ENCODE measurements at regions not wholly inside any gene's neighbourhood (a gene's known extent, or its start where the extent isn't known, plus 50 kb on each side); places are given as distances from the start of the nearest gene placed in this dataset.

DNA sequence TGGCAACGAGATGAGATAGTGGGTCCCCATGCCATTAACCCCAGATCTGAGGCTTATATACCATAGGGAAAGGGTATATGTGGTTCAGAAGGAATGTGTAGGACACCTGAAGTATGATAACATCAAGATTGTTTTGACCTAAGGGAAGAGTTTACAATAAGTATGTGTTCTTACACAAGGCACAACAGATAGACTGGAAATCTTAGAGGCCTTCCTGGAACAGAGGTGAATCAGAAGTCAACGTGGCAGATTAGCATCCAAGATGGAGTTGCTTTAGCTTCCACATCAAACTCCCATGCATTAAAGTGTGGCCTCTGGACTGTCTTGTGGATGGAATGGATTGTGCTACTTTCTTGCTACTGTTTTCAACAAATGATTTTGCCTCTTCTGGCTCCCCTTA lies 116.6 kb upstream of the NT5C1B start:
- Histone ChIP-seq H3K9ac (replicated peaks; ENCODE audit: extremely low read depth, insufficient read depth, low read length) (no peak overlapping the region), H3K27ac (ENCODE audit: insufficient read depth, low read depth, low read length) (no peak overlapping the region), H3K4me3 (replicated peaks in 1 of 3; ENCODE audit: insufficient read depth in 1 of 3, low read depth in 1 of 3, low read length in 3 of 3) (no peak overlapping the region), H3K27me3 (ENCODE audit: control insufficient read depth in 2 of 2, insufficient read depth in 2 of 2, low read length in 2 of 2) (no peaks in the 10 kb centered on the region), H2AFZ (ENCODE audit: low read depth, low read length) (no peak overlapping the region), H3K9me3 (replicated peaks; ENCODE audit: control insufficient read depth, insufficient read depth, low read length) (no peaks in the 10 kb centered on the region), H3K9me1 (replicated peaks; ENCODE audit: control insufficient read depth, extremely low read depth, insufficient read depth, low read length) (no peaks in the 10 kb centered on the region), H3K4me2 (ENCODE audit: insufficient read depth, low read length) (no peak overlapping the region), H3K36me3 (ENCODE audit: control insufficient read depth in 2 of 2, extremely low read depth in 1 of 2, insufficient read depth in 2 of 2, low read length in 2 of 2) (no peaks in the 10 kb centered on the region), H3K4me1 (ENCODE audit: control insufficient read depth, extremely low read depth, insufficient read depth, low read length) (no peaks in the 10 kb centered on the region), H3K79me2 (ENCODE audit: control insufficient read depth, insufficient read depth, low read length) (no peaks in the 10 kb centered on the region), H4K20me1 (replicated peaks; ENCODE audit: control insufficient read depth, extremely low read depth, insufficient read depth, low read length) (no peaks in the 10 kb centered on the region)
- no peak for TF ChIP-seq POLR2AphosphoS5 (IDR thresholded peaks at IDR 0.05; ENCODE audit: insufficient read depth, low read depth, low read length)
- no peak for TF ChIP-seq POLR2A (IDR thresholded peaks at IDR 0.05; ENCODE audit: low read depth, low read length)
- no peak for TF ChIP-seq MYC (IDR thresholded peaks at IDR 0.05; ENCODE audit: low read depth, low read length)
- no peak for TF ChIP-seq FOS (IDR thresholded peaks at IDR 0.05; ENCODE audit: borderline replicate concordance, insufficient read depth, low read length)
- TF ChIP-seq JUN (IDR thresholded peaks at IDR 0.05; ENCODE audit: borderline replicate concordance, insufficient read depth, insufficient read length, low read depth) = no peak
- TF ChIP-seq, protein P1, sequence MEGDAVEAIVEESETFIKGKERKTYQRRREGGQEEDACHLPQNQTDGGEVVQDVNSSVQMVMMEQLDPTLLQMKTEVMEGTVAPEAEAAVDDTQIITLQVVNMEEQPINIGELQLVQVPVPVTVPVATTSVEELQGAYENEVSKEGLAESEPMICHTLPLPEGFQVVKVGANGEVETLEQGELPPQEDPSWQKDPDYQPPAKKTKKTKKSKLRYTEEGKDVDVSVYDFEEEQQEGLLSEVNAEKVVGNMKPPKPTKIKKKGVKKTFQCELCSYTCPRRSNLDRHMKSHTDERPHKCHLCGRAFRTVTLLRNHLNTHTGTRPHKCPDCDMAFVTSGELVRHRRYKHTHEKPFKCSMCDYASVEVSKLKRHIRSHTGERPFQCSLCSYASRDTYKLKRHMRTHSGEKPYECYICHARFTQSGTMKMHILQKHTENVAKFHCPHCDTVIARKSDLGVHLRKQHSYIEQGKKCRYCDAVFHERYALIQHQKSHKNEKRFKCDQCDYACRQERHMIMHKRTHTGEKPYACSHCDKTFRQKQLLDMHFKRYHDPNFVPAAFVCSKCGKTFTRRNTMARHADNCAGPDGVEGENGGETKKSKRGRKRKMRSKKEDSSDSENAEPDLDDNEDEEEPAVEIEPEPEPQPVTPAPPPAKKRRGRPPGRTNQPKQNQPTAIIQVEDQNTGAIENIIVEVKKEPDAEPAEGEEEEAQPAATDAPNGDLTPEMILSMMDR (IDR thresholded peaks at IDR 0.05; ENCODE audit: extremely low read depth in 1 of 2, insufficient read depth in 1 of 2, low read depth in 1 of 2, low read length in 2 of 2) = no peak
- no peak for TF ChIP-seq EZH2 (IDR thresholded peaks at IDR 0.05; ENCODE audit: borderline replicate concordance, low read depth, low read length, severe bottlenecking)
- TF ChIP-seq, protein P2, sequence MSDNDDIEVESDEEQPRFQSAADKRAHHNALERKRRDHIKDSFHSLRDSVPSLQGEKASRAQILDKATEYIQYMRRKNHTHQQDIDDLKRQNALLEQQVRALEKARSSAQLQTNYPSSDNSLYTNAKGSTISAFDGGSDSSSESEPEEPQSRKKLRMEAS (IDR thresholded peaks at IDR 0.05; ENCODE audit: insufficient read depth, insufficient read length) = no peak
- TF ChIP-seq GATA2 (IDR thresholded peaks at IDR 0.05; ENCODE audit: insufficient read depth, insufficient read length, low read depth, low read length) = no peak
- BruUV-seq (replicated peaks) = no TSS peak
- DNase-seq (ENCODE audit: low read depth, low spot score) (no peak), FAIRE-seq (no peak)
- dilution Hi-C loops (cut with MboI; ENCODE audit: extremely low pct_ligation_motif_present, low sequenced_read_pairs) (no loop called here), intact Hi-C loops (cut with micrococcal nuclease) (no loop called here)
- ChIA-PET CTCF (no interaction called here), POLR2A (no interaction called here)

Data from endothelial cell of umbilical vein (primary cell).